PC-9 (cell line): ENCODE measurements at regions not wholly inside any gene's neighbourhood (a gene's known extent, or its start where the extent isn't known, plus 50 kb on each side); places are given as distances from the start of the nearest gene placed in this dataset.

ENCODE experiments used
- BruUV-seq: library from RNA; stranded (reverse); fragments of 400-500 nt; replicated peaks from 2 replicates; lab custom pipeline; 2021; lab: Mats Ljungman, UMichigan
- CTCF ChIA-PET: fragments of 300-600 bp; sonication (Branson Sonifier 250); formaldehyde crosslinking; loops from one replicate; lab custom pipeline; 2022; ENCODE audit warnings: antibody characterized with exemption; lab: Charles Lee
- POLR2A ChIA-PET: fragments of 300-600 bp; sonication (Branson Sonifier 250); formaldehyde crosslinking; loops from one replicate; lab custom pipeline; 2022; ENCODE audit warnings: antibody characterized with exemption; ENCODE audit not compliant: unreplicated experiment; lab: Charles Lee
- DNase-seq, 2 experiments: peaks; one replicate each; pipeline versions ENCODE4 v3.0.0 to v3.0.0-alpha.2; 2015 to 2022; ENCODE audit warnings: mixed read lengths in 1 of 2
- H2AFZ ChIP-seq: fragments of 200-600 bp; sonication (generic); 2 replicates; pipeline ENCODE4 v1.8.1; 2017; ENCODE audit warnings: antibody characterized with exemption
- H3F3A ChIP-seq: fragments of 200-600 bp; sonication (generic); 2 replicates; pipeline ENCODE4 v1.8.1; 2017; ENCODE audit warnings: antibody characterized with exemption, mild to moderate bottlenecking, low read depth; ENCODE audit not compliant: insufficient read depth
- H3K27ac ChIP-seq: fragments of 200-600 bp; sonication (generic); 2 replicates; pipeline ENCODE4 v1.6.1; 2016; ENCODE audit warnings: mixed run types
- H3K27me3 ChIP-seq: fragments of 200-600 bp; sonication (generic); 2 replicates; pipeline ENCODE4 v1.6.1; 2016; ENCODE audit warnings: low read depth, mixed run types; ENCODE audit not compliant: insufficient read depth
- H3K36me3 ChIP-seq: fragments of 200-600 bp; sonication (generic); 2 replicates; pipeline ENCODE4 v1.6.1; 2016; ENCODE audit warnings: low read depth, mixed run types
- H3K4me1 ChIP-seq: fragments of 200-600 bp; sonication (generic); replicated peaks from 2 replicates; pipeline ENCODE4 v1.6.1; 2016; ENCODE audit warnings: mixed run types; ENCODE audit not compliant: insufficient read depth
- H3K4me2 ChIP-seq: fragments of 200-600 bp; sonication (generic); 2 replicates; pipeline ENCODE4 v1.6.1; 2017; ENCODE audit warnings: mixed run types
- H3K4me3 ChIP-seq: fragments of 200-600 bp; sonication (generic); 2 replicates; pipeline ENCODE4 v1.6.1; 2016; ENCODE audit warnings: mixed run types
- H3K79me2 ChIP-seq: fragments of 200-600 bp; sonication (generic); 2 replicates; pipeline ENCODE4 v1.6.1; 2017; ENCODE audit warnings: low read depth, mixed run types
- H3K9me2 ChIP-seq: fragments of 200-600 bp; sonication (generic); 2 replicates; pipeline ENCODE4 v1.8.1; 2017; ENCODE audit warnings: mild to moderate bottlenecking; ENCODE audit not compliant: insufficient read depth
- H3K9me3 ChIP-seq: fragments of 200-600 bp; sonication (generic); 2 replicates; pipeline ENCODE4 v1.8.1; 2016; ENCODE audit warnings: low read depth; ENCODE audit not compliant: insufficient read depth
- H4K20me1 ChIP-seq: fragments of 200-600 bp; sonication (generic); 2 replicates; pipeline ENCODE4 v1.8.1; 2017; ENCODE audit not compliant: insufficient read depth
- CTCF ChIP-seq: fragments of 200-600 bp; sonication (generic); conservative IDR thresholded peaks from 2 replicates; pipeline ENCODE4 v1.6.1; 2017; ENCODE audit warnings: mixed run types, antibody characterized with exemption, mild to moderate bottlenecking, moderate library complexity
- EZH2 ChIP-seq: fragments of 200-600 bp; sonication (generic); IDR thresholded peaks from 2 replicates; pipeline ENCODE4 v1.8.0; 2017; ENCODE audit warnings: antibody characterized with exemption, low read depth
- intact Hi-C: fragments of 100-400 bp; cut with micrococcal nuclease; formaldehyde crosslinking; loops from one replicate; pipeline ENCODE4 v1.10.0; 2022; ENCODE audit not compliant: unreplicated experiment

- Histone ChIP-seq H3K36me3 (no peaks in the 10 kb centered on the region), H3K4me2 (peak overlapping the region; percentile 86), H3K4me1 (peaks cover 26% of the 10 kb centered on the region), H3K27me3 (no peaks in the 10 kb centered on the region), H3K9me3 (no peaks in the 10 kb centered on the region), H3K27ac (peak overlapping the region; percentile 91), H4K20me1 (no peaks in the 10 kb centered on the region), H3K79me2 (no peaks in the 10 kb centered on the region), H3F3A (peaks cover 17% of the 10 kb centered on the region; the same call in 1 of the 2 replicates), H2AFZ (peak overlapping the region; percentile 73), H3K9me2 (no peaks in the 10 kb centered on the region), H3K4me3 (peak overlapping the region; percentile 49; the same call in 1 of the 2 replicates)
- no peak for DNase-seq
- ChIA-PET POLR2A (interaction anchor here (0.6 kb wide), 1 partner anchor 332 kb away, joined by 3 read pairs; no protein-coding TSS in a partner anchor), CTCF (no interaction called here)
- intact Hi-C loops = loop anchor here (1.0 to 10.0 kb wide), 5 partner anchors 12 to 286 kb away; partner anchors contain the start of genes MSL2 and PPP2R3A
- BruUV-seq = TSS peak; percentile 39
- no peak for TF ChIP-seq EZH2
- TF ChIP-seq CTCF = no peak
Observed at GRCh38 chr3:135908737-135909136, 56.8 kb upstream of the PPP2R3A start.

- BruUV-seq = no TSS peak
- Histone ChIP-seq H3K27me3 (no peaks in the 10 kb centered on the region), H3F3A (peaks cover 17% of the 10 kb centered on the region; the same call in 1 of the 2 replicates), H3K4me1 (peaks cover 26% of the 10 kb centered on the region), H3K9me2 (no peaks in the 10 kb centered on the region), H3K27ac (no peak overlapping the region), H3K4me2 (no peak overlapping the region), H2AFZ (no peak overlapping the region), H3K9me3 (no peaks in the 10 kb centered on the region), H3K79me2 (no peaks in the 10 kb centered on the region), H3K36me3 (no peaks in the 10 kb centered on the region), H3K4me3 (no peak overlapping the region), H4K20me1 (no peaks in the 10 kb centered on the region)
- TF ChIP-seq CTCF = no peak
- no peak for TF ChIP-seq EZH2
- ChIA-PET CTCF (no interaction called here), POLR2A (no interaction called here)
- DNase-seq = no peak
- intact Hi-C loops = no loop called here
Observed at GRCh38 chr3:135911110-135911509, 54.4 kb upstream of the PPP2R3A start.

- no peaks in the 10 kb centered on the region for H3K9me2 ChIP-seq
- H2AFZ ChIP-seq = no peak overlapping the region
- H3K4me3 ChIP-seq = no peak overlapping the region
- TF ChIP-seq CTCF = no peak
- TF ChIP-seq EZH2 = no peak
- no peaks in the 10 kb centered on the region for H4K20me1 ChIP-seq
- H3K27ac ChIP-seq = no peak overlapping the region
- no TSS peak for BruUV-seq
- no peak for DNase-seq
- ChIA-PET POLR2A (no interaction called here), CTCF (interaction anchor here (0.6 kb wide), 1 partner anchor 91 kb away, joined by 3 read pairs; no protein-coding TSS in a partner anchor)
- H3K36me3 ChIP-seq = no peaks in the 10 kb centered on the region
- H3K27me3 ChIP-seq = no peaks in the 10 kb centered on the region
- H3K9me3 ChIP-seq = no peaks in the 10 kb centered on the region; the same call in 1 of the 2 replicates
- H3F3A ChIP-seq = no peaks in the 10 kb centered on the region
- no peak overlapping the region for H3K4me2 ChIP-seq
- no peaks in the 10 kb centered on the region for H3K79me2 ChIP-seq
- intact Hi-C loops = no loop called here
- no peaks in the 10 kb centered on the region for H3K4me1 ChIP-seq
Observed at GRCh38 chr3:135915206-135915605, 50.3 kb upstream of the PPP2R3A start.
